GM12891 (cell line): ENCODE measurements at regions not wholly inside any gene's neighbourhood (a gene's known extent, or its start where the extent isn't known, plus 50 kb on each side); places are given as distances from the start of the nearest gene placed in this dataset.

Experiments
- POLR2A ChIP-seq: IDR thresholded peaks from 2 replicates; pipeline ENCODE4 v1.6.1; 2011; ENCODE audit warnings: low read depth, low read length, control low read depth
- SPI1 ChIP-seq: IDR thresholded peaks from 2 replicates; pipeline ENCODE4 v1.6.1; 2011; ENCODE audit warnings: low read depth, low read length, control low read depth

GRCh38 chr17:52604105-52604504 is 445.6 kb upstream of the CA10 start:
- TF ChIP-seq SPI1 (no peak), POLR2A (no peak)
